Activated T-helper 2 cell treated with anti-CD3 and anti-CD28 coated beads, Interferon-gamma antibody, Interleukin-2, Interleukin-4, amounts not matched to agents 10 μg/mL and 5 μg/mL and 100 μg/mL, durations not matched to agents 14 hours and 24 hours and 36 hours (primary cell): ENCODE measurements at regions not wholly inside any gene's neighbourhood (a gene's known extent, or its start where the extent isn't known, plus 50 kb on each side); places are given as distances from the start of the nearest gene placed in this dataset.

Source experiments
- DNase-seq: peaks from one replicate; pipeline ENCODE4 v3.0.0; 2021; ENCODE audit warnings: low spot score
- H3K27ac Mint-ChIP-seq: one replicate; pipeline ENCODE4 v1.8.0; 2021; ENCODE audit warnings: mixed read lengths
- H3K27me3 Mint-ChIP-seq: one replicate; pipeline ENCODE4 v1.8.0; 2021; ENCODE audit warnings: low read depth, mixed read lengths
- H3K36me3 Mint-ChIP-seq: one replicate; pipeline ENCODE4 v1.8.0; 2021; ENCODE audit warnings: low read depth, mixed read lengths
- H3K4me1 Mint-ChIP-seq: one replicate; pipeline ENCODE4 v1.8.0; 2021; ENCODE audit warnings: low read depth, mixed read lengths
- H3K4me3 Mint-ChIP-seq: one replicate; pipeline ENCODE4 v1.8.0; 2021; ENCODE audit warnings: low read depth, mild to moderate bottlenecking, moderate library complexity, mixed read lengths
- H3K9me3 Mint-ChIP-seq: one replicate; pipeline ENCODE4 v1.8.0; 2021; ENCODE audit warnings: mixed read lengths
- intact Hi-C: fragments of 100-400 bp; cut with micrococcal nuclease; formaldehyde crosslinking; loops from one replicate; pipeline ENCODE4 v1.15.1; 2023

GRCh38 chr6:11875325-11876109 lies 96.9 kb upstream of the ADTRP start:
- no peaks in the 10 kb centered on the region for H3K4me1 Mint-ChIP-seq
- H3K27me3 Mint-ChIP-seq = peaks cover 3% of the 10 kb centered on the region
- no peak for DNase-seq
- H3K36me3 Mint-ChIP-seq = no peaks in the 10 kb centered on the region
- no peak overlapping the region for H3K4me3 Mint-ChIP-seq
- peaks cover 7% of the 10 kb centered on the region for H3K9me3 Mint-ChIP-seq
- no peak overlapping the region for H3K27ac Mint-ChIP-seq
- intact Hi-C loops = no loop called here

- H3K4me1 Mint-ChIP-seq = no peaks in the 10 kb centered on the region
- H3K9me3 Mint-ChIP-seq = no peaks in the 10 kb centered on the region
- no peaks in the 10 kb centered on the region for H3K27me3 Mint-ChIP-seq
- no peak overlapping the region for H3K4me3 Mint-ChIP-seq
- no peaks in the 10 kb centered on the region for H3K36me3 Mint-ChIP-seq
- intact Hi-C loops = no loop called here
- DNase-seq = no peak
- H3K27ac Mint-ChIP-seq = no peak overlapping the region
Observed at GRCh38 chr6:11869672-11870340, 91.2 kb upstream of the ADTRP start.

- Mint-ChIP-seq H3K4me1 (no peaks in the 10 kb centered on the region), H3K27ac (no peak overlapping the region), H3K4me3 (no peak overlapping the region), H3K36me3 (no peaks in the 10 kb centered on the region), H3K27me3 (no peaks in the 10 kb centered on the region), H3K9me3 (no peaks in the 10 kb centered on the region)
- intact Hi-C loops = no loop called here
- no peak for DNase-seq
Observed at GRCh38 chr6:11868392-11868791, 89.8 kb upstream of the ADTRP start.

- Mint-ChIP-seq H3K4me1 (no peaks in the 10 kb centered on the region), H3K27me3 (no peaks in the 10 kb centered on the region), H3K9me3 (no peaks in the 10 kb centered on the region), H3K4me3 (no peak overlapping the region), H3K27ac (no peak overlapping the region), H3K36me3 (no peaks in the 10 kb centered on the region)
- no peak for DNase-seq
- intact Hi-C loops = no loop called here
Observed at GRCh38 chr6:11865680-11866300, 87.2 kb upstream of the ADTRP start.

GRCh38 chr6:11858439-11858838 lies 79.8 kb upstream of the ADTRP start:
- no peak overlapping the region for H3K4me3 Mint-ChIP-seq
- no peaks in the 10 kb centered on the region for H3K9me3 Mint-ChIP-seq
- intact Hi-C loops = no loop called here
- H3K4me1 Mint-ChIP-seq = no peaks in the 10 kb centered on the region
- peaks cover 9% of the 10 kb centered on the region for H3K27me3 Mint-ChIP-seq
- no peak overlapping the region for H3K27ac Mint-ChIP-seq
- H3K36me3 Mint-ChIP-seq = no peaks in the 10 kb centered on the region
- no peak for DNase-seq

- Mint-ChIP-seq H3K4me1 (no peaks in the 10 kb centered on the region), H3K4me3 (no peak overlapping the region), H3K27ac (no peak overlapping the region), H3K36me3 (no peaks in the 10 kb centered on the region), H3K9me3 (no peaks in the 10 kb centered on the region), H3K27me3 (peaks cover 9% of the 10 kb centered on the region)
- intact Hi-C loops = no loop called here
- DNase-seq = no peak
Observed at GRCh38 chr6:11855743-11856142, 77.1 kb upstream of the ADTRP start.

- Mint-ChIP-seq H3K4me1 (no peaks in the 10 kb centered on the region), H3K4me3 (no peak overlapping the region), H3K27ac (no peak overlapping the region), H3K9me3 (no peaks in the 10 kb centered on the region), H3K36me3 (no peaks in the 10 kb centered on the region), H3K27me3 (peaks cover 9% of the 10 kb centered on the region)
- intact Hi-C loops = no loop called here
- no peak for DNase-seq
Observed at GRCh38 chr6:11854408-11855165, 76.0 kb upstream of the ADTRP start.

- Mint-ChIP-seq H3K36me3 (no peaks in the 10 kb centered on the region), H3K4me1 (no peaks in the 10 kb centered on the region), H3K27ac (no peak overlapping the region), H3K27me3 (peaks cover 9% of the 10 kb centered on the region), H3K4me3 (no peak overlapping the region), H3K9me3 (no peaks in the 10 kb centered on the region)
- no peak for DNase-seq
- intact Hi-C loops = no loop called here
Observed at GRCh38 chr6:11853678-11854407, 75.2 kb upstream of the ADTRP start.

GRCh38 chr6:11852061-11852651 lies 73.6 kb upstream of the ADTRP start:
- intact Hi-C loops = no loop called here
- no peaks in the 10 kb centered on the region for H3K9me3 Mint-ChIP-seq
- H3K27ac Mint-ChIP-seq = no peak overlapping the region
- H3K4me3 Mint-ChIP-seq = no peak overlapping the region
- peaks cover 9% of the 10 kb centered on the region for H3K27me3 Mint-ChIP-seq
- no peak for DNase-seq
- H3K36me3 Mint-ChIP-seq = no peaks in the 10 kb centered on the region
- no peaks in the 10 kb centered on the region for H3K4me1 Mint-ChIP-seq

GRCh38 chr6:11851387-11851786 lies 72.8 kb upstream of the ADTRP start:
- intact Hi-C loops = no loop called here
- Mint-ChIP-seq H3K36me3 (no peaks in the 10 kb centered on the region), H3K4me1 (no peaks in the 10 kb centered on the region), H3K27ac (no peak overlapping the region), H3K4me3 (no peak overlapping the region), H3K9me3 (no peaks in the 10 kb centered on the region), H3K27me3 (peaks cover 6% of the 10 kb centered on the region)
- no peak for DNase-seq

- no peak overlapping the region for H3K4me3 Mint-ChIP-seq
Observed at GRCh38 chr6:11848852-11849731, 70.5 kb upstream of the ADTRP start.

More at GRCh38 chr6:11848852-11849731, 70.5 kb upstream of the ADTRP start:
- intact Hi-C loops = no loop called here
- Mint-ChIP-seq H3K9me3 (no peaks in the 10 kb centered on the region), H3K27ac (no peak overlapping the region), H3K4me1 (no peaks in the 10 kb centered on the region), H3K27me3 (no peaks in the 10 kb centered on the region), H3K36me3 (no peaks in the 10 kb centered on the region)
- no peak for DNase-seq
